ENCODE measurements at regions not wholly inside any gene's neighbourhood (a gene's known extent, or its start where the extent isn't known, plus 50 kb on each side); places are given as distances from the start of the nearest gene placed in this dataset.

DNA sequence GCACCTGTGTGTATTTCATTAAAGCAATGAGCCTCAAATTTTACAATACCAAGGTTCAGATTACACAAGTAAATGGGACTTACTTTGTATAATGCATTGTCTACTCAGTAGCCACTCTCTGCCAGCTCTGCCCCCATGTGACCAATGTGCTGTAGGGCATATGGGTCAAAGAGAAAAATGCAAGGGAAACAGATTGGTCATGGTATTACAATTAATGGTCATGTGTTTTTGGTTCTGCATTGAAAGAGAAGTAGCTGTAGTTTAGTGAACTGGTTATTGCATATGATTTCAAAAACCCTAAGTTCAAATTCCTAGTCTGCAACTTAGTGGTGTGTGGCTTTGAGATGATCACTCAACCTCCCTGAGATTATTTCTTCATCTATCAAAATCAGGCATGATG is 545.4 kb downstream of the SUCLA2 start:
- Histone ChIP-seq H4K20me1 (ENCODE audit: low read depth, low read length) (no peaks in the 10 kb centered on the region), H3K36me3 (ENCODE audit: low read length) (no peaks in the 10 kb centered on the region), H3K9ac (ENCODE audit: low read length) (no peak overlapping the region), H3K4me3 (ENCODE audit: insufficient read depth, low read length, poor library complexity, severe bottlenecking) (no peak overlapping the region), H3K9me2 (replicated peaks; ENCODE audit: insufficient read depth, low read length) (no peaks in the 10 kb centered on the region), H3K9me3 (ENCODE audit: insufficient read depth, low read length) (no peaks in the 10 kb centered on the region), H3K79me2 (ENCODE audit: insufficient read depth, low read length) (no peaks in the 10 kb centered on the region), H2AFZ (ENCODE audit: low read depth, low read length, severe bottlenecking) (no peak overlapping the region), H3K27me3 (ENCODE audit: low read length) (no peaks in the 10 kb centered on the region), H3K27ac (ENCODE audit: low read depth, low read length) (no peak overlapping the region), H3F3A (ENCODE audit: insufficient read depth) (no peaks in the 10 kb centered on the region), H3K4me2 (ENCODE audit: low read depth, low read length, poor library complexity, severe bottlenecking) (no peak overlapping the region)
- TF ChIP-seq, protein P1, sequence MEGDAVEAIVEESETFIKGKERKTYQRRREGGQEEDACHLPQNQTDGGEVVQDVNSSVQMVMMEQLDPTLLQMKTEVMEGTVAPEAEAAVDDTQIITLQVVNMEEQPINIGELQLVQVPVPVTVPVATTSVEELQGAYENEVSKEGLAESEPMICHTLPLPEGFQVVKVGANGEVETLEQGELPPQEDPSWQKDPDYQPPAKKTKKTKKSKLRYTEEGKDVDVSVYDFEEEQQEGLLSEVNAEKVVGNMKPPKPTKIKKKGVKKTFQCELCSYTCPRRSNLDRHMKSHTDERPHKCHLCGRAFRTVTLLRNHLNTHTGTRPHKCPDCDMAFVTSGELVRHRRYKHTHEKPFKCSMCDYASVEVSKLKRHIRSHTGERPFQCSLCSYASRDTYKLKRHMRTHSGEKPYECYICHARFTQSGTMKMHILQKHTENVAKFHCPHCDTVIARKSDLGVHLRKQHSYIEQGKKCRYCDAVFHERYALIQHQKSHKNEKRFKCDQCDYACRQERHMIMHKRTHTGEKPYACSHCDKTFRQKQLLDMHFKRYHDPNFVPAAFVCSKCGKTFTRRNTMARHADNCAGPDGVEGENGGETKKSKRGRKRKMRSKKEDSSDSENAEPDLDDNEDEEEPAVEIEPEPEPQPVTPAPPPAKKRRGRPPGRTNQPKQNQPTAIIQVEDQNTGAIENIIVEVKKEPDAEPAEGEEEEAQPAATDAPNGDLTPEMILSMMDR (IDR thresholded peaks at IDR 0.05; ENCODE audit: insufficient read depth, low read length, poor library complexity, severe bottlenecking): no peak
- no peak for TF ChIP-seq EZH2phosphoT487 (conservative IDR thresholded peaks at IDR 0.05; ENCODE audit: low read length)

GRCh38 chr13:47454986-47455385 is 546.1 kb downstream of the SUCLA2 start:
- no peaks in the 10 kb centered on the region for H3K9me2 ChIP-seq (replicated peaks; ENCODE audit: insufficient read depth, low read length)
- no peak overlapping the region for H3K4me2 ChIP-seq (ENCODE audit: low read depth, low read length, poor library complexity, severe bottlenecking)
- no peak overlapping the region for H3K9ac ChIP-seq (ENCODE audit: low read length)
- no peak overlapping the region for H2AFZ ChIP-seq (ENCODE audit: low read depth, low read length, severe bottlenecking)
- no peaks in the 10 kb centered on the region for H3K79me2 ChIP-seq (ENCODE audit: insufficient read depth, low read length)
- H4K20me1 ChIP-seq (ENCODE audit: low read depth, low read length): no peaks in the 10 kb centered on the region
- H3K36me3 ChIP-seq (ENCODE audit: low read length): no peaks in the 10 kb centered on the region
- TF ChIP-seq, protein P1 (IDR thresholded peaks at IDR 0.05; ENCODE audit: insufficient read depth, low read length, poor library complexity, severe bottlenecking): no peak
- TF ChIP-seq EZH2phosphoT487 (conservative IDR thresholded peaks at IDR 0.05; ENCODE audit: low read length): no peak
- H3K9me3 ChIP-seq (ENCODE audit: insufficient read depth, low read length): no peaks in the 10 kb centered on the region
- no peak overlapping the region for H3K4me3 ChIP-seq (ENCODE audit: insufficient read depth, low read length, poor library complexity, severe bottlenecking)
- no peaks in the 10 kb centered on the region for H3K27me3 ChIP-seq (ENCODE audit: low read length)
- H3K27ac ChIP-seq (ENCODE audit: low read depth, low read length): no peak overlapping the region
- H3F3A ChIP-seq (ENCODE audit: insufficient read depth): no peaks in the 10 kb centered on the region

DNA sequence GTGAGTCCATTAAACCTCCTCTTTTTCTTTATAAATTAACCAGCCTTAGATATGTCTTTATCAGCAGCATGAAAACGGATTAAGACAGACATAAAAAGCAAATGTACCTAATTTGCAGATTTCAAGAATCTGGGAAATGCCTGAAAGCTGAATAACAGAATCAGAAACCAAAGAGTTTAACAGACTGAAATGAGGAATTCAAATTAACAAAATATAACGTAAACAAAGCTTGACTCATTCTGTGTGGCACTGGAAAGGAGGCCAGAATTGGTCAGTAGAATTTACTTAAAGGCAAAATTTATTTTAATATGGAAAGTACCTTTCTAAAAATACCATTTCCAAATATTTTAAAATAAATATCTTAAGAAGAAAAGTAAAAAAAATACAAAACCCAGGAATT is 540.6 kb upstream of the HTR2A start:
- Histone ChIP-seq H3K4me2 (ENCODE audit: low read depth, low read length, poor library complexity, severe bottlenecking) (no peak overlapping the region), H3K9ac (ENCODE audit: low read length) (no peak overlapping the region), H3K27me3 (ENCODE audit: low read length) (no peaks in the 10 kb centered on the region), H3K27ac (ENCODE audit: low read depth, low read length) (no peak overlapping the region), H3K4me3 (ENCODE audit: insufficient read depth, low read length, poor library complexity, severe bottlenecking) (no peak overlapping the region), H3K36me3 (ENCODE audit: low read length) (no peaks in the 10 kb centered on the region), H3F3A (ENCODE audit: insufficient read depth) (no peaks in the 10 kb centered on the region), H3K9me3 (ENCODE audit: insufficient read depth, low read length) (no peaks in the 10 kb centered on the region), H3K9me2 (replicated peaks; ENCODE audit: insufficient read depth, low read length) (0 out of 2 replicates have a peak, but pooled peaks cover 3% of the 10 kb centered on the region), H3K79me2 (ENCODE audit: insufficient read depth, low read length) (no peaks in the 10 kb centered on the region), H4K20me1 (ENCODE audit: low read depth, low read length) (no peaks in the 10 kb centered on the region), H2AFZ (ENCODE audit: low read depth, low read length, severe bottlenecking) (no peak overlapping the region)
- TF ChIP-seq, protein P1 (IDR thresholded peaks at IDR 0.05; ENCODE audit: insufficient read depth, low read length, poor library complexity, severe bottlenecking): no peak
- no peak for TF ChIP-seq EZH2phosphoT487 (conservative IDR thresholded peaks at IDR 0.05; ENCODE audit: low read length)
